HG03103 (cell line): ENCODE measurements at regions not wholly inside any gene's neighbourhood (a gene's known extent, or its start where the extent isn't known, plus 50 kb on each side); places are given as distances from the start of the nearest gene placed in this dataset.
"Not testable (repeated sequence)": the region's sequence is repeated elsewhere in the genome, so short reads cannot be mapped to it uniquely, and the experiment has no call there.

ENCODE experiments used
- ATAC-seq: cut with Tn5 transposase; IDR thresholded peaks from one replicate; pipeline ENCODE4 v1.9.1; 2021; ENCODE audit warnings: low read depth; ENCODE audit not compliant: unreplicated experiment

DNA sequence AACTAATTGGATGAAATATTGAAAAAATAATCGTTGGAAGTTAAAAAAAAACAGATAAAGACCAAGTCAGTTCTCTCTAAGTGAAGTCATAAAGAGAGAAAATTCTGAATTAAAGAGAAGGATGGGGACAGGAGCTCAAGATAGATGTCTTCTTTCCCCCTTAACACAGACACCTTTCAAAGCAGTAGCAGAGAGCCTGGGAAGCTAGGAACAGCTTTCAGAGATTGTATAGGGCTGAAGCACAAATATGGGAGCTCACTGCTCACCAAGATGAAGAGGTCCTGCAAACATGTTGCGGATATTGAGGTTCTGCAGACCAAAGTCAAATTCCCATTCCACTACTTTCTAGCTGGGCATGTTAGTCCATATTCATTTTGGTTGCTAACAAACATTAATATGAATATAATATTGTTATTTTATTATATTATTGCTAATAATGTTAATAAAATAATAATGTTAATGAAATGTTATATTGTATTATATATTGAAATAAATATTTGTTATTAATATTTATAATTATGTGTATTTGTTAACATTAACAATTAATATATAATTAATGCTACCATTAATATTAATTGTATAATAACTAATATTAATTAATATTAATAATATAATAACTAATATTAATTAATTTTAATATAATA, 319.1 kb downstream of the OXSM start:
- ATAC-seq: no peak

DNA sequence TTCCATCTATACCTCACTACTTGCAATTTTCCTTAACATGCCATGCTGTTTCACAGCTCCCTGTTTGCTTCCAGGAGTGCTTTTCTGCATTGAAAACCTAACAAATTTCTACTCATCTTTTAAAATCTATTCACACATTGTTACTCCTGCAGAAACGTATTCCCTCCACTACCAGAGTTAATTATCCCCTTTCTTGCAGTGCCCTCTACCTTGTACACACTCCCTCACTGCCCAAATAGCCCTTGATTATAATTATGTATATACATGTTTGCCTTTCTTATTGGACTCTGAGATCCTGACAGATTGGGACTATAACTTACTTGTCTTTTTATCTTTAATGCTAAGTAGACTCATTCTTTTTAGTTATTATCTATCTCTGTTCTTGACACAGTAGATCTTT, 325.0 kb downstream of the OXSM start:
- no peak for ATAC-seq

DNA sequence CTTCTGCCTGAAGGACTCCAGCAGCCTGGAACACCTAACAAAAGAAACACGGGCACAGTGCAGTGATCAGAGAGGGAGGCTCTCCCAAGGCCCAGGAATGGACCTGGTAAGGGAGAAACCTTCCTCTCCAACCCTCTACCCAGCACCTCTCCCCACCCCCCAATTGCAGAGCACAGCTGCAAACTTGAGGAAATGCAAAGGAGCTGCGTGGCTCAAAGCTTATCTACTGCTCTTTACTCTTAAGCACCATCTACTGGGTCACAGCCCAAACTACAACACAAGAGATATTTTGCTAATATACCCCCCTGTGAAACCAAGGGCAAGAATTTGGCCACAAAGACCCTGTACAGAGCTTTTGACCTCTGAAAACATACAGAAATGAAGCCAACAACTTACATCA, 328.3 kb downstream of the OXSM start:
- ATAC-seq: no peak

DNA sequence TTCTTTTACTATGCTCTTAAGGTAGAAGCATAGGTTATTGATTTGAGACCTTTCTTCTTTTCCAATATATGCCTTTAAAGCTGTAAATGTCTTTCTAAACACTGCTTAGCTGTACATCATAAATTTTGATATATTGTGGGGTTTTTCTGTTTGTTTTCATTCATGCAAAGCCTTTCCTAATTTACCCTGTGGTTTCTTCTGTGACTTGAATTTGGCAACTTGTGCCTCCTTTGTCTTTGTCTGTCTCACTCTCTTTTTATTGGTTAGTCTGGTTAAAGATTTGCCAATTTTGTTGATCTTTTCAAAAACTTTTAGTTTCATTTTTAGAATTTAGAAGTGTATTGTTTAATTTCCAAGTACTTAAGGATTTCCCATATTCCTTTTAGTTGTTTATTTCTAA, 343.1 kb downstream of the OXSM start:
- no peak for ATAC-seq

DNA sequence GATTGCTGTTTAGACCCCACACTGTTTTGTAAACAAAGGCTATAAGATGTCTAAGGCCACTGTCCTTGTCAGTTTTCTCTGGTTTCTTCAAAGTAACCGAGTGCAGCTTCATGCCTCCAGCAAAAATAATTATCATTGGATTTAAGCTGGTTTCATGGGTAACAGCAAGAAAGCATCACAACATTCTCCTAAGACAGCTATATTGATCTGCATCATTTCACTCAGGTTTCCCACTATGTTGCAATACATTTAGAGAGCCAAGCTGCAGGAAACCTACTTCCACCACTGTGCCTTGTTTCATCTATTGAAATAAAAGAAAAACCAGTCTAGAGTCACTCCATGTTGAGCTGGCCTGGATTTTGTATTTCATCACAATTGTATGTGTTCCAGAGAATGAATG, 351.4 kb downstream of the OXSM start:
- ATAC-seq: no peak

DNA sequence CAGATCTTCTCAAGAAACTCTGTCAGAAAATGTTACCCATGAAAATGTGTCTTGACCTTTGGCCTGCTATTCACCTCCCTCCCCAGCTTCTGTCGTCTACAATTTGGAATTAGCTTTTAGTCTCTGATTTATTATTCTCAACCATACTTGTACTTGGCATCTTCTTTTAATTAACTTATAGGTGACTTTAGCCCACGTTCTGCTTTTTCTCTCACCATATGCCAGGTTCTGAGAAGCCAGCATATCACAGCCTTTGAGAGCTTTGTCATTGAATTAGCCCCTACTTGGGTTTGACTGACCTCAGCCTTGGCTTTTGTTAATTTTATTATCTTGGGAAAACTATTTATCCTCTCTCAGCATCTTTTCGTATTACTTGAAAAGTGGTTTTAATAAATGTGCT, 355.9 kb downstream of the OXSM start:
- no peak for ATAC-seq

DNA sequence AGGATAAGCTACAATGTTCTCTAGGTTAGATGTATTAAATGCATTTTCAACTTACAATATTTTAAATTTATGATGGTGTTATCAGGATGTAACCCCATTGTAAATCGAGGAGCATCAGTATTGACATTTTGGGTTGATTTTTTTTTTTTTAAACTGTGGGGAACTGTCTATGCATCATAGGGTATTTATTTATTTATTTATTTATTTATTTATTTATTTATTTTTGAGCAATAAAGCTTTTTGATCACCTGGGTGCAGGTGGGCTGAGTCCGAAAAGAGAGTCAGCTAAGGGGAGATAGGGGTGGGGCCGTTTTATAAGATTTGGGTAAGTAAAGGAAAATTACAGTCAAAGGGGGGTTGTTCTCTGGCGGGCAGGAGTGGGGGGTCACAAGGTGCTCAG, 367.5 kb downstream of the OXSM start:
- ATAC-seq: not testable (repeated sequence)

DNA sequence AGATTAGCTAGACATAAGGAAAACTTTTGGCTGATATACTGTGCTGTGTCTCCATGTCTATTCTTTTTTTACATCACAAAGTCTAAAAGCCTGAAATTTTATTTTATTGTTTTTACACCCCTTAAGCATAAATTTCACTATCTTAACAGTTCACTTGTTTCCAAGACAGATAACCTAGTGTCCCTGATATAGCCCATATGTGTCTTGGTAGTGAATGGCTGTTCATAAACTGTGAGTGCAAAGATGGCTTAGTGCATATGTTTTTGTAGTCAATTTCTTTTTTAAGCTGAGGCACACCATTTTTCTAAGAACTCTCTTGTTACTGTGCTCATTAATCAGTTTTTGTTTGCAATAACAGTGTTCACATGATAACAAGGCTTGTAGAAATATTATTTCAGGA, 381.1 kb downstream of the OXSM start:
- no peak for ATAC-seq

DNA sequence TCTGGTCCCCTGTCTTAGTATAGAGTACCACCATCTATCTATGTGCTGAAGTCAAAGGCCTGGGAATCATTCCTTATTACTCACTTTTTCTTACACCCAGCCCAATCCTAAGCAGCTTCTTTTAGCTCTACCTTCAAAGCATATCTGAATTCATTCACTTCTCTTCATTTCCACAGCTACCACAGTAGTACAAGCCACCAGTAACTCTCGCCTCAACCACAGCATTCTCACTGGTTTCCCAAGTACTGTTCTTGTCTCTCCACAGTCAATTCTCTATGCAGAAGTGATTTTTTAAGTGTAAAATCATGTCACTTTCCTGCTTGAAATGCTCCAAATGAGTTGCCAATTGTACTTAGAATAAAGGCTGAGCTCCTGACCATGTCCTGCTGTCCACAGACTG, 401.7 kb downstream of the OXSM start:
- no peak for ATAC-seq

DNA sequence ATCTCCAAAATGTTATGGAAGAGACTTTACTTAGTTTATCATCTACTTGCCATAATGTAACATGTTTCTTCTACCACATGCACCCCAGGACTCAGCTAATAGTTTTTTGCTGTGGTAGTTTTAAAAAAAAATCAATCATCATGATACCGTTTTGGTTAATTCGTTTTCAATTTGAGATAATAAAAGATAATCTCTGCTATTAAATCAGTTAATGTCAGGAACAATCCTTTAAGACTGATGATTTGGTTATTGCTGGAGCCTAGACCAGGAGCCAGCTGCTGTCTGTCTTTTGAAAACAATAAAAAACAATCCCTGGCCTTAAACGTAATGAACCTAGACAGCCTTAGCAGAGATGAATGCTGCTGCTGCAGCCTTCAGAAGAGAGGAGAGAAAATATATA, 403.7 kb downstream of the OXSM start:
- no peak for ATAC-seq

DNA sequence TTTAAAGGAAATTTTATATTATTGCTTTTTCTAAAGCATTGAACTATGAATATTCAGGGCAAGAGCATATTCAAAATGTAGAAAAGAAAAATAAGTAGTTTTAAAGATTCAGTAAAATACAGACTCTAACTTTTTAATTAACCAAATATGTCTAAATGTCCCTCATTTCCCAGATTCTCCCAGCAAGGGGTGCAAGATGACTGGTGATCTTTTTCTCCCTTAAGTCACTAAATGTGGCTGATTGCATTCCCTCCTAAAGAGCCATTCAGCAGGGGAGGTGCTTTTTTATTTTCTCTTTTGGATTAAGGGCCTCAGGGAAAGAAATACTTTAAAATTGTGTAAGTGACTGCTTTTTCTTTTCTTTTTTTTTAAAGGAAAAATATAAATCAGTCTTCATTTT, 406.9 kb downstream of the OXSM start:
- ATAC-seq: no peak

DNA sequence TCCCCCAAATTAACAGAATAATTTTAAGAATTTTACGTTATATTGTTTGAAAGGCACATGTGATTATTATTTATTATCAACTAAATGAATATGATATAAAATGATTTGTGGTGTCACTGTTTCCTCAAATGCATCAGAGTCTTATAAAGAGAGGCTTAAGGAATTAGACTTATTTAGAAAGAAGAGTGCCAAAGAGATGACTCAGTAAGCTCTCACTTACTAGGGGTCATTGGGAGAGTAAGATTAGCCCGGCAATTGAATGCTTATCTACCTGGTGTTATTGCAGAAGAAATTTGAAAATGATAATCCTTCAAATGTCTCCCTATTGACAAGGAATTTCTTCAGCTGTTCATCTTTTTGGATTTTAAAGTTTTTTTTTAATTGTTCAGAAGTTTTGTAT, 408.7 kb downstream of the OXSM start:
- ATAC-seq: no peak

DNA sequence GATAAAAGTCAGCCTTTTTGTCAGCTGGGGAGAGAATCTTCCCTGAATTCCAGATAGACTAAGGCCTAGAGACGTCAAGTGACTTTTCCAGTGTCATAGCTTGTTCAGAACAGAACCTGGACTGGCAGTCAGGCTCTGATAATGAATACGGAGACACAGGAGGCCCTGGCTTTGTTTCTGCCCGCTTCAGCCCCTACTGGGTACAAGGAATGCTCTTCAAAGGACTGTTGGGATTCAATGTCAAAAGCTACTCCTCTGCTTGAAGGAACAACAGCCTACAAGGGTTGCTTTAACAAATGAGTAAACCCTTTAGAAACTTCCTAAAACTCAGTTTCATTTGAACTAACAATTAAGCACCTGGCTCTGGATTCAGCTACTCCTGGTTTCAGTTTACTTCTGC, 412.3 kb downstream of the OXSM start:
- no peak for ATAC-seq

DNA sequence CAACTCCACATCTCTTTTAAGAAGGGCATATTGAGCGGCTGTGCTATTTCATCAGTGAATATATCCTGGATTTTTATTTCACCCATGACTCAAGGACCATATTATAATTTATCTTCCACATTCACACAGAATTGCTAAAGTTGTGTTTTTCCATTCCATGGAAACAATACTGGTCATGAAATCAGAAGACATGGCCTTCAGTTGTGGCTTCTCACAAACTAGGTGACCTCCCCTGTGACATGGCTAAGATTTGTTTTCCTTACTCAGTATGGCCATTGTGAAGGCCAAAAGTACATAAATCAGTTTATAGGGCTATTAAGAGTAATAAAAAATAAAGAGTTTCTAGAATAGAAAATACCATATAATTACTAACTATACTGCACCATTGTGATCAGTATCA, 415.6 kb downstream of the OXSM start:
- ATAC-seq: no peak

DNA sequence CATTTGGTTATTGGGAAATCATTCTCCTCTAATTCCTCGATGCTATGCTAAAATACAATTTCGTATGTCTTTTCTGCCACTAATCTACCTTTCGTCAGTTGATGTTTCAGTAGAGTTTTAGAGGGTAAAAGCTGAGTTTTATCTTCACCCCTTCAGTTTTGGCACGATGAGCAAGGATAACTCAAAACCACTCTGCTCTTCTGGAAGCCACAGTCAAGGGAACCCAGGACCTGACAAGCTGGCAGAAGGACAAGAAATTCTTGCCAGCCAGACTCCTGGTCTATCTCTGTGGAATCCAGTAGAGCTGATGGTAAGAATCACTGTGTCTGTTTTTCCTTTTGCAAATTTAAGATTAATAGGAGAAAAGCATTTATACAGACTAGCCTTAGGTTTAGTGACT, 414.4 kb upstream of the LRRC3B start:
- no peak for ATAC-seq

DNA sequence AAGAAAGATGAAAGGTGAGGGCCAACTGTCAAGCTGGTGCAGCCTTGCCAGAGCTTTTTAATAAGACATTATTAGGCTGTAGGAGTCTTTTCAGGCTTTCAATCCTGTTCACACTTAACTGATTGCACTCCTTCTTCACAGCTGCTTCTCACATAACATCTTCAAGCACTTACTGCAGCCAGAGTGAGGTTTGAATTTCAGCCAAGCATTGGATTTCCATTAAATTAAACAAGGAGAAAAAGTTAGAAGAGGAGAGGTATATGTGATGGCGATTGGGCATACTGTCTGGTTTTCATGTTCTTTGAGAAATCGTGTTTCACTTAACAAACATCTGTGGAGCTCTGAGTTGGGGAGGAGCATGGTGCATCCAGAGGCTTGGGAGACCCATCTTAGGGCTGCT, 392.8 kb upstream of the LRRC3B start:
- no peak for ATAC-seq

DNA sequence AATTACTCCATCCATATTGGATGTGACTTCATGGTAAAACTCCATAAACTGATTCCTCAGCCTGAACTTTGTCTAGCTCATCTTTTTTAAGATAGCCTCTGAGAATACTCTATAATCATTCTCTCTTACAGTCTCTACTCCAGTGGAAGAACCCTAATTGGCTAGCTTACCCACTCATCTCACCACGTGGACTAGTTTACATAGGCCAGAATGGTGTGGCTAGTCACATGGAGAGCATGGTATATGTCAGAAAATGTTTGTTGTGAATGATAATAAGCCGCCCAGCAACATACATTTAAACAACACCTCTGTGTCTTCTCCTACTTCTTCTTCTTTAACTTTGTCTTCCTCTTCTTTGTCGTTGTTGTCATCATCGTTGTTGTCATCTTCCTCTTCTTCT, 389.2 kb upstream of the LRRC3B start:
- no peak for ATAC-seq

DNA sequence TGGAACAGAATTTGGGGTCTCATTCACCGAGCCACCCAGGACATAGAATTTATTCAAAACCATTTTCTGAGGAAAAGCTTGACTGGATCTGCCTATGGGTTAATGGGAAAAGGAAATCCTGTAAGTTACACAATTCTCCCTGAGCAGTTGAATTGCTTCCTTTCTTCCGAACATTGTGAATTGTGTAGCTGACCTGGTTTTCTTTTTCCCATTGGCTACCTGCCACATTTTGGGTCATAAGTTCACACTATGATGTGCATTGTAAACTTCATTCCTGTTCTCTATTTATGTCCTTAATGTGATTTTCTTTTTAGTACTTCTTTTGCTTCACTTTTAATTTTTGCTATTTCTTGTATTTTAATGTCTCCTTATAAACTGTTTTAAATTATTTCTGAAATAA, 386.0 kb upstream of the LRRC3B start:
- no peak for ATAC-seq

DNA sequence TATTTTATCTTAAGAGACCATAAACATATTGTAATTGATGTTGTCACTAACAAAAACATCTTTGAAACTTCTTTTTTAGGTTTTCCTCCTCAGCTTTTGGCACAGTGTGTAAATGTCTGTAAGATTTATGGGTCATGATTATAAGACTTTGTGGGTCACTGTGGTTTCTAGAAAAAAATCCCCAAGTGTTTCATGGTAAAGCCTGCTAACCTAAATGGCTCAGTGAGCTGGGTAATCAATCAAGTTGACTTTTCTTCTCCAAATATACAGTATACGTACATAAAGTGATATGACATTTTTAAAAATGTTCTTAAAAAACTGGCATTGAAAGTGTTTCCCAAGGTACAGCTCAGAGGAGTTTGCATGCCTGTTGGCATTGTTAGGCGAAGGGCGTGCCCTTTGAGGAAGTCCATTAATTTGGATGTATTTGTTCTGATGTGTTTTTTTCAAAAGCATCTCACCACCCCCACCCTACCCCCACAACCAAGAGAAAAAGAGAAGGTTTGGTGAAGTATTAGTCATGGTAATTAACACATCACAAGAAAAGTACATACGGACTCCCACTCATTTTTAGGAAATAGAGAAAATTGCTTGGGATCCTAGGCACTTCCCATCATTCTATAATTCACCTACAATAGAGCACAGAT, 385.4 kb upstream of the LRRC3B start:
- ATAC-seq: no peak

DNA sequence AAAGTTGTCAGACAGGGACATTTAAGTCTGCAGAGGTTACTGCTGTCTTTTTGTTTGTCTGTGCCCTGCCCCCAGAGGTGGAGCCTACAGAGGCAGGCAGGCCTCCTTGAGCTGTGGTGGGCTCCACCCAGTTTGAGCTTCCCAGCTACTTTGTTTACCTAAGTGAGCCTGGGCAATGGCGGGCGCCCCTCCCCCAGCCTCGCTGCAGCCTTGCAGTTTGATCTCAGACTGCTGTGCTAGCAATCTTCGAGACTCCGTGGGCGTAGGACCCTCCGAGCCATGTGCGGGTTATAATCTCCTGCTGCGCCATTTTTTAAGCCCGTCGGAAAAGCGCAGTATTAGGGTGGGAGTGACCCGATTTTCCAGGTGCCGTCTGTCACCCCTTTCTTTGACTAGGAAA, 378.0 kb upstream of the LRRC3B start:
- ATAC-seq: not testable (repeated sequence)

DNA sequence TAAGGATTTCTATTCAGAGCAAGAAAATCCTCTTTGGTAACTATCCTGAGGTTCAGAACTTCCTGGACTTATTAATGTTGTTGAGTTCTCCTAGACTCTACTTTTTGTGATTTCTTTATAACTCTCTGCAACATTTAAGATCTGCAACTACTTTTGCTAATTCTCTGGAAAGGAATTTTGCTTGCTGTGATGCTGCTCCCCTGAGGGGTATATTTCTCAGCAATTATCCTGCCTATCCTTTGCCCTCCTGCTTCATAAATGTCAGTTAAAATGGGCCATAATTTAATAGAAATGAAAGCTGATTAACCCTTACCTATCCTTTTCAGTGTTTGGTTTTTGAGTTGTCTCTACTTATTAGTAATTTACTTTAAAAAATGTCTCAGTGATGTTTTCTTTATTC, 377.3 kb upstream of the LRRC3B start:
- no peak for ATAC-seq

DNA sequence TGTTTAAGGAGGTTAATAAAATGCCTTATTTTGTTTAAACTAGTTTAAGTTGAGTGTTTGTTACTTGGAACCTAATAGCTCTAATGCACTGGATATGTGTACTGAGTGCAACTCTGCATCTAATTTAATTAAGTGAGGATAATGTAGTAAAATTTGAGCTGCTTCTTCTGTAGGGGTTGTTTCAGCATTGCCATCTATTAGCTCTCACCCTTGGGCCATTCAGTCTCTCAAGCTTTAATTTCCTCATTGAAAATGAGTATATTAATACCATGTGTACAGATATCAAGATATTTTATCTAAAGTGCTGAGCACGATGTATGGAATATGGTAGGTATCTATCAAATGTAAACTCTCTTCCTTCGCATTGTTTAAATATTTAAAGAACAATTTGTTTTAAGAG, 375.7 kb upstream of the LRRC3B start:
- no peak for ATAC-seq

DNA sequence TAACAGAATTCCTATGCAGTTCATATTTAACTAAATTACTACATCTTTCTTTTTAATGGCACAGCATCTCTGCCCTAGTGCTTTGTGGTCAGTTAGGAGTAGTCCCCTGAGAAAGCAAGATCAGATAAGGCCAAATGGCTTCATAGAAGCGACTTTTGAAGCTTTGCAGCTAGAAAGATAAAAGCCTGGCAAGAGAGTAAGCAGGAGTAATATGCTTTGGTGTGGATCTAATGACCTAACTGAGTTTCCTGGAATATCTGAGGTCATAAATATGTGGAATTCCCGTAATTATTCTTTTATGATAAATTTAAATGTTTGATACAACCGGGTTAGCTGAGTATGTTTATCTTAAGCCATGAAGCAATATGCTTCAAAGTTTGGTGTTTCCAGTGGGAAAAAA, 374.9 kb upstream of the LRRC3B start:
- no peak for ATAC-seq
